ENCODE measurements at regions not wholly inside any gene's neighbourhood (a gene's known extent, or its start where the extent isn't known, plus 50 kb on each side); places are given as distances from the start of the nearest gene placed in this dataset.

- H3K4me3 ChIP-seq (ENCODE audit: low read depth in 1 of 2, low read length in 1 of 2) = no peak overlapping the region
- H3K27ac ChIP-seq = no peak overlapping the region
- no peaks in the 10 kb centered on the region for H3K4me1 ChIP-seq (ENCODE audit: control insufficient read depth in 1 of 2, insufficient read depth in 1 of 2, low read depth in 1 of 2, low read length in 1 of 2)
- no peaks in the 10 kb centered on the region for H3K9me3 ChIP-seq
- TF ChIP-seq CTCF (IDR thresholded peaks at IDR 0.05) = no peak
- no peaks in the 10 kb centered on the region for H3K27me3 ChIP-seq
- no peaks in the 10 kb centered on the region for H3K36me3 ChIP-seq
Observed at GRCh38 chr7:115662676-115663075, 367.9 kb downstream of the TFEC start.

- Histone ChIP-seq H3K4me3 (ENCODE audit: low read depth in 1 of 2, low read length in 1 of 2) (no peak overlapping the region), H3K4me1 (ENCODE audit: control insufficient read depth in 1 of 2, insufficient read depth in 1 of 2, low read depth in 1 of 2, low read length in 1 of 2) (no peaks in the 10 kb centered on the region), H3K9me3 (no peaks in the 10 kb centered on the region), H3K27ac (no peak overlapping the region), H3K36me3 (no peaks in the 10 kb centered on the region), H3K27me3 (no peaks in the 10 kb centered on the region)
- no peak for TF ChIP-seq CTCF (IDR thresholded peaks at IDR 0.05)
Observed at GRCh38 chr7:115662120-115662519, 368.4 kb downstream of the TFEC start.

- H3K9me3 ChIP-seq = no peaks in the 10 kb centered on the region
- H3K4me3 ChIP-seq (ENCODE audit: low read depth in 1 of 2, low read length in 1 of 2) = no peak overlapping the region
- no peak for TF ChIP-seq CTCF (IDR thresholded peaks at IDR 0.05)
- H3K4me1 ChIP-seq (ENCODE audit: control insufficient read depth in 1 of 2, insufficient read depth in 1 of 2, low read depth in 1 of 2, low read length in 1 of 2) = no peaks in the 10 kb centered on the region
- H3K36me3 ChIP-seq = no peaks in the 10 kb centered on the region
- no peak overlapping the region for H3K27ac ChIP-seq
- H3K27me3 ChIP-seq = no peaks in the 10 kb centered on the region
Observed at GRCh38 chr7:115658223-115658622, 372.3 kb downstream of the TFEC start.

- TF ChIP-seq CTCF (IDR thresholded peaks at IDR 0.05) = no peak
- Histone ChIP-seq H3K4me1 (ENCODE audit: control insufficient read depth in 1 of 2, insufficient read depth in 1 of 2, low read depth in 1 of 2, low read length in 1 of 2) (no peaks in the 10 kb centered on the region), H3K27me3 (no peaks in the 10 kb centered on the region), H3K9me3 (no peaks in the 10 kb centered on the region), H3K4me3 (ENCODE audit: low read depth in 1 of 2, low read length in 1 of 2) (no peak overlapping the region), H3K27ac (no peak overlapping the region), H3K36me3 (no peaks in the 10 kb centered on the region)
Observed at GRCh38 chr7:115654384-115655214, 376.0 kb downstream of the TFEC start.

- no peaks in the 10 kb centered on the region for H3K9me3 ChIP-seq
- H3K4me1 ChIP-seq (ENCODE audit: control insufficient read depth in 1 of 2, insufficient read depth in 1 of 2, low read depth in 1 of 2, low read length in 1 of 2) = no peaks in the 10 kb centered on the region
- H3K36me3 ChIP-seq = no peaks in the 10 kb centered on the region
- H3K27me3 ChIP-seq = no peaks in the 10 kb centered on the region
- H3K27ac ChIP-seq = no peak overlapping the region
- no peak overlapping the region for H3K4me3 ChIP-seq (ENCODE audit: low read depth in 1 of 2, low read length in 1 of 2)
- no peak for TF ChIP-seq CTCF (IDR thresholded peaks at IDR 0.05)
Observed at GRCh38 chr7:115649429-115649828, 381.1 kb downstream of the TFEC start.
